ENCODE measurements at regions not wholly inside any gene's neighbourhood (a gene's known extent, or its start where the extent isn't known, plus 50 kb on each side); places are given as distances from the start of the nearest gene placed in this dataset.

DNA sequence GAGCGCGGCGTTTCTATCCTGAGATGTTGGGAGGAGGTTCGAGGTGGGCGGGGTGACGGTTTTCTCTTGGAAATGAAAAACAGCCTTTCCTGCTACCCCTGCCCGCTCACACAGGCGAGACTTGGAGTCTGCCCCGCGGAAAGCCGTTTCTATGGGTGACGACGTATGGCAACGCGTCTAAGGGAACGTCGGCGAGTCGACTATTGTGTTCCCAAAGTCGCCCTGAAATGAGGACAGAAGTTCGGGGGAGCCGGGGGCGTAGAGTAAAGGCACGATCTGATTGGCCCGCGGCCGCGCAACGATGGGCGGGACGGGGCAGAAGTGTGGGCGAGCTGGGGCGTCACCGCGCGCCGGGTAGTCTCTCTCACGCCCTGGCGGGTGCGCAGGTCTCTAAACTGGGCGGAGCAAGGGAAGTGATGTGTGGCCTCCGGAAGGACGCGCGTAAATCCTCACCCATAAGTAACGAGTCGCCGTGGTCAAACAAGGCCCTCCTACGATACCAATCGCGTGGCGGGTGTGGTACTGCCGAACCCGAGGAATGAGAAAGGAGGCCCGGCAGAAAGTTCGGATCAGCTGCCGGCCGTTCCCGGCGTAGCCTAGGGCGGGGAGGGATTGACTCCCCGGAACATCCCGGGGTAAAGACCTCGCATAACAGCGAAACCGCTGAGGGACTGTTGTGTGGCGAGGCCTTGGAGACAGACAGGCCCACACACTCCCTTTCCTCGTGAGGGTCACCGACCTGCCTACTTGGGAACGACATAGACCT, 89.6 kb downstream of the FAM161A start:
- intact Hi-C loops (cut with DNase I), result no loop called here

DNA sequence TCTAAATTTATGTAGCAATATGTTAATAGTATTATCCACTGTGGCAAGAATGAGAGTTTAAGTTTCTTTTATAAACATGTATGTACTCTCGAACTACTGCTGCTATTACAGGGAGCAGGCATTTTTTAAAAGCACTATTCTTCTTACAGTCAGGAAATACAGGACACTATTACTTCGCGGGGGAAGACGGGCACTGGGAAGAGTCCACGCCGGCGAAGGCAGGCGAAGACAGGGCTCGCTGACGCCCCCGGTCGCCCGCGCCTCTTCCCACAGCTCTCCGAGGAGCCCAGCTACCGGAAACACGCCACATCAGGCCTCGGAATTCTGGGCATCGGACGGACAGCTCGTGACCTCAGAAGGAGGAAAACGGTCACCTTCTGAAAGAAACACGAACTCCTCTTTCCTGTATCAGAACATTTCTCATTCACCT, 90.2 kb downstream of the FAM161A start:
- Histone ChIP-seq H3K4me1 (no peaks in the 10 kb centered on the region), H3K36me3 (no peaks in the 10 kb centered on the region), H3K9me3 (no peaks in the 10 kb centered on the region), H3K9ac (ENCODE audit: low read depth in 2 of 2, low read length in 2 of 2) (peak overlapping the region; percentile 68 to 90), H3K27me3 (no peaks in the 10 kb centered on the region), H3K4me3 (peak overlapping the region; percentile 58), H3K27ac (peak overlapping the region; percentile 97)
- DNase-seq, result peak; percentile 87
- intact Hi-C loops (cut with DNase I), result no loop called here
- TF ChIP-seq, protein P1, sequence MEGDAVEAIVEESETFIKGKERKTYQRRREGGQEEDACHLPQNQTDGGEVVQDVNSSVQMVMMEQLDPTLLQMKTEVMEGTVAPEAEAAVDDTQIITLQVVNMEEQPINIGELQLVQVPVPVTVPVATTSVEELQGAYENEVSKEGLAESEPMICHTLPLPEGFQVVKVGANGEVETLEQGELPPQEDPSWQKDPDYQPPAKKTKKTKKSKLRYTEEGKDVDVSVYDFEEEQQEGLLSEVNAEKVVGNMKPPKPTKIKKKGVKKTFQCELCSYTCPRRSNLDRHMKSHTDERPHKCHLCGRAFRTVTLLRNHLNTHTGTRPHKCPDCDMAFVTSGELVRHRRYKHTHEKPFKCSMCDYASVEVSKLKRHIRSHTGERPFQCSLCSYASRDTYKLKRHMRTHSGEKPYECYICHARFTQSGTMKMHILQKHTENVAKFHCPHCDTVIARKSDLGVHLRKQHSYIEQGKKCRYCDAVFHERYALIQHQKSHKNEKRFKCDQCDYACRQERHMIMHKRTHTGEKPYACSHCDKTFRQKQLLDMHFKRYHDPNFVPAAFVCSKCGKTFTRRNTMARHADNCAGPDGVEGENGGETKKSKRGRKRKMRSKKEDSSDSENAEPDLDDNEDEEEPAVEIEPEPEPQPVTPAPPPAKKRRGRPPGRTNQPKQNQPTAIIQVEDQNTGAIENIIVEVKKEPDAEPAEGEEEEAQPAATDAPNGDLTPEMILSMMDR (IDR thresholded peaks at IDR 0.05), result no peak

More for the DNA sequence above, 89.6 kb downstream of the FAM161A start:
- no peaks in the 10 kb centered on the region for H3K4me1 ChIP-seq
- H3K9me3 ChIP-seq, result no peaks in the 10 kb centered on the region
- no peaks in the 10 kb centered on the region for H3K27me3 ChIP-seq
- H3K9ac ChIP-seq (ENCODE audit: low read depth in 2 of 2, low read length in 2 of 2), result peak overlapping the region; percentile 68 to 90
- H3K36me3 ChIP-seq, result no peaks in the 10 kb centered on the region
- peak; percentile 96 for DNase-seq
- TF ChIP-seq, protein P1 (IDR thresholded peaks at IDR 0.05), result no peak
- peak overlapping the region; percentile 58 for H3K4me3 ChIP-seq
- H3K27ac ChIP-seq, result peak overlapping the region; percentile 97

- H3K9me3 ChIP-seq, result no peaks in the 10 kb centered on the region
- no peak overlapping the region for H3K27ac ChIP-seq
- DNase-seq, result no peak
- no peak overlapping the region for H3K9ac ChIP-seq (ENCODE audit: low read depth in 2 of 2, low read length in 2 of 2)
- no peak overlapping the region for H3K4me3 ChIP-seq
- no peaks in the 10 kb centered on the region for H3K4me1 ChIP-seq
- TF ChIP-seq, protein P1 (IDR thresholded peaks at IDR 0.05), result no peak
- H3K36me3 ChIP-seq, result no peaks in the 10 kb centered on the region
- H3K27me3 ChIP-seq, result no peaks in the 10 kb centered on the region
- intact Hi-C loops (cut with DNase I), result no loop called here
These were observed 91.6 kb downstream of the FAM161A start for GRCh38 chr2:61762292-61762691.

DNA sequence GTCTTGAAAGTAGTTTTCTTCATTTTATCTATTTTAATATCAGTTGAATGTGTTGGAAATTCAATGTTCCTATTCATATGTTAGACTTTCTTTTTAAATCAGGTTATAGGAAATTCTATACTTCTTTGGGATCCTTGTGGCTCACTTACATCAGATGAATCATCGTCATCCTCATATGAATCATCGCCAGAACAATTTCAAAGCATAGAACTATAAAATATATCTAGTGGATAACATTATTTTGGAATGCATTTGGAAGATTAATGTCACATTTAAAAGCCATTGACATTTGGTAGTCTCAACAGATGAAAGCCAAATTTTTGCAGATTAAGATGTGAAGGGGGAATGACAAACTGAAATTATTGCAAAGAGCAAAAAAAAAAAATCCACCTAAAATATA, 94.1 kb downstream of the FAM161A start:
- TF ChIP-seq, protein P1 (IDR thresholded peaks at IDR 0.05), result no peak
- H3K36me3 ChIP-seq, result no peaks in the 10 kb centered on the region
- H3K4me1 ChIP-seq, result no peaks in the 10 kb centered on the region
- intact Hi-C loops (cut with DNase I), result no loop called here
- no peaks in the 10 kb centered on the region for H3K27me3 ChIP-seq
- H3K9ac ChIP-seq (ENCODE audit: low read depth in 2 of 2, low read length in 2 of 2), result no peak overlapping the region
- H3K27ac ChIP-seq, result no peak overlapping the region
- DNase-seq, result no peak
- H3K9me3 ChIP-seq, result no peaks in the 10 kb centered on the region
- H3K4me3 ChIP-seq, result no peak overlapping the region

- H3K4me3 ChIP-seq, result no peak overlapping the region
- intact Hi-C loops (cut with DNase I), result no loop called here
- H3K36me3 ChIP-seq, result no peaks in the 10 kb centered on the region
- H3K27me3 ChIP-seq, result no peaks in the 10 kb centered on the region
- no peaks in the 10 kb centered on the region for H3K4me1 ChIP-seq
- DNase-seq, result no peak
- TF ChIP-seq, protein P1 (IDR thresholded peaks at IDR 0.05), result no peak
- no peak overlapping the region for H3K9ac ChIP-seq (ENCODE audit: low read depth in 2 of 2, low read length in 2 of 2)
- no peak overlapping the region for H3K27ac ChIP-seq
- H3K9me3 ChIP-seq, result no peaks in the 10 kb centered on the region
These were observed 94.9 kb downstream of the FAM161A start for GRCh38 chr2:61759005-61759404.
